Loucy (cell line): ENCODE measurements at regions not wholly inside any gene's neighbourhood (a gene's known extent, or its start where the extent isn't known, plus 50 kb on each side); places are given as distances from the start of the nearest gene placed in this dataset.

Source experiments
- H2AFZ ChIP-seq: fragments of 200-600 bp; sonication (generic); 2 replicates; pipeline ENCODE4 v1.6.0; 2016; ENCODE audit warnings: antibody characterized with exemption, mild to moderate bottlenecking, low read length, moderate library complexity
- H3F3A ChIP-seq: fragments of 200-600 bp; 2 replicates; pipeline ENCODE4 v1.6.0; 2016; ENCODE audit warnings: antibody characterized with exemption, low read depth, mild to moderate bottlenecking
- H3K27me3 ChIP-seq: fragments of 200-600 bp; sonication (generic); 2 replicates; pipeline ENCODE4 v1.6.1; 2014; ENCODE audit warnings: low read length, mild to moderate bottlenecking; ENCODE audit not compliant: insufficient read depth, poor library complexity, severe bottlenecking
- H3K36me3 ChIP-seq: fragments of 200-600 bp; sonication (generic); 2 replicates; pipeline ENCODE4 v1.6.1; 2016; ENCODE audit warnings: low read length; ENCODE audit not compliant: insufficient read depth
- H3K4me1 ChIP-seq: fragments of 200-600 bp; sonication (generic); 2 replicates; pipeline ENCODE4 v1.5.1; 2014; ENCODE audit warnings: low read length, mild to moderate bottlenecking; ENCODE audit not compliant: insufficient read depth, poor library complexity, severe bottlenecking
- H3K4me2 ChIP-seq: fragments of 200-600 bp; sonication (generic); 2 replicates; pipeline ENCODE4 v1.6.0; 2014; ENCODE audit warnings: antibody characterized with exemption, low read length, low read depth, mild to moderate bottlenecking; ENCODE audit not compliant: poor library complexity, severe bottlenecking
- H3K4me3 ChIP-seq: fragments of 200-600 bp; sonication (generic); 2 replicates; pipeline ENCODE4 v1.5.1; 2014; ENCODE audit warnings: low read length, mild to moderate bottlenecking, mixed read lengths; ENCODE audit not compliant: poor library complexity, severe bottlenecking
- H3K79me2 ChIP-seq: fragments of 200-600 bp; sonication (generic); 2 replicates; pipeline ENCODE4 v1.6.1; 2014; ENCODE audit warnings: low read length; ENCODE audit not compliant: insufficient read depth
- H3K9ac ChIP-seq: fragments of 200-600 bp; sonication (generic); 2 replicates; pipeline ENCODE4 v1.6.0; 2014; ENCODE audit warnings: mild to moderate bottlenecking, low read depth, low read length, moderate library complexity; ENCODE audit not compliant: poor library complexity, severe bottlenecking
- H3K9me2 ChIP-seq: fragments of 200-600 bp; sonication (generic); replicated peaks from 2 replicates; pipeline ENCODE4 v1.6.1; 2016; ENCODE audit warnings: low read depth, low read length, mixed read lengths
- H3K9me3 ChIP-seq: fragments of 200-600 bp; sonication (generic); 2 replicates; pipeline ENCODE4 v1.6.1; 2014; ENCODE audit warnings: mild to moderate bottlenecking, antibody characterized with exemption, low read length, low read depth; ENCODE audit not compliant: insufficient read depth
- H4K20me1 ChIP-seq: fragments of 200-600 bp; sonication (generic); 2 replicates; pipeline ENCODE4 v1.6.0; 2014; ENCODE audit warnings: antibody characterized with exemption, low read length, mild to moderate bottlenecking; ENCODE audit not compliant: insufficient read depth, poor library complexity, severe bottlenecking
- EZH2phosphoT487 ChIP-seq: fragments of 200-600 bp; IDR thresholded peaks from 2 replicates; pipeline ENCODE4 v1.6.1; 2018; ENCODE audit warnings: antibody characterized with exemption, mild to moderate bottlenecking, moderate library complexity, borderline replicate concordance
- TF ChIP-seq, protein P1 (sequence below): fragments of 200-600 bp; sonication (generic); conservative IDR thresholded peaks from 2 replicates; pipeline ENCODE4 v1.5.1; 2014; ENCODE audit warnings: mild to moderate bottlenecking, antibody characterized with exemption, low read length

DNA sequence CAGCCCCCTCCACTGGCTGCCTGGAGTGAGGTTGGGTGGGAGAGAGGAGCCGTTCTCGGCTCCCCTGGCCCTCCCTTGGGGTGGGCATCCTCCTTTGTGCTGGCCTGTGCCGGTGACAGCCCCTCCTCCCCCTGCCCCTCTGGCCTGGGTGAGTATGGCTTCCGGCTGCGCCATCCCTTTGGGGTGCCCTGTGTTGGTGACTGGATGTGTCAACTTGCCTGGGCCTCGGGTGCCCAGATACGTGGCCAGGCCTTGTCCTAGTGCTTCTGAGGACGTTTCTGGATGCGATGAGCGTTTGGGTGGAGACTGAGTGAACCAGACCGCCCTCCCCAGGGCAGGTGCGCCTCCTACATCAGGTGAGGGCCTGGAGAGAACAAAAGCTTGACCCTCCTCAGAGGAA is 59.7 kb downstream of the PLXNA1 start:
- Histone ChIP-seq H4K20me1 (no peaks in the 10 kb centered on the region), H3K4me3 (no peak overlapping the region), H3K4me2 (no peak overlapping the region), H3K79me2 (no peaks in the 10 kb centered on the region), H3K9me2 (no peaks in the 10 kb centered on the region), H3K27me3 (no peaks in the 10 kb centered on the region), H3F3A (no peaks in the 10 kb centered on the region), H3K9me3 (no peaks in the 10 kb centered on the region), H2AFZ (no peak overlapping the region), H3K36me3 (no peaks in the 10 kb centered on the region), H3K9ac (no peak overlapping the region), H3K4me1 (no peaks in the 10 kb centered on the region)
- TF ChIP-seq, protein P1, sequence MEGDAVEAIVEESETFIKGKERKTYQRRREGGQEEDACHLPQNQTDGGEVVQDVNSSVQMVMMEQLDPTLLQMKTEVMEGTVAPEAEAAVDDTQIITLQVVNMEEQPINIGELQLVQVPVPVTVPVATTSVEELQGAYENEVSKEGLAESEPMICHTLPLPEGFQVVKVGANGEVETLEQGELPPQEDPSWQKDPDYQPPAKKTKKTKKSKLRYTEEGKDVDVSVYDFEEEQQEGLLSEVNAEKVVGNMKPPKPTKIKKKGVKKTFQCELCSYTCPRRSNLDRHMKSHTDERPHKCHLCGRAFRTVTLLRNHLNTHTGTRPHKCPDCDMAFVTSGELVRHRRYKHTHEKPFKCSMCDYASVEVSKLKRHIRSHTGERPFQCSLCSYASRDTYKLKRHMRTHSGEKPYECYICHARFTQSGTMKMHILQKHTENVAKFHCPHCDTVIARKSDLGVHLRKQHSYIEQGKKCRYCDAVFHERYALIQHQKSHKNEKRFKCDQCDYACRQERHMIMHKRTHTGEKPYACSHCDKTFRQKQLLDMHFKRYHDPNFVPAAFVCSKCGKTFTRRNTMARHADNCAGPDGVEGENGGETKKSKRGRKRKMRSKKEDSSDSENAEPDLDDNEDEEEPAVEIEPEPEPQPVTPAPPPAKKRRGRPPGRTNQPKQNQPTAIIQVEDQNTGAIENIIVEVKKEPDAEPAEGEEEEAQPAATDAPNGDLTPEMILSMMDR: no peak
- no peak for TF ChIP-seq EZH2phosphoT487

DNA sequence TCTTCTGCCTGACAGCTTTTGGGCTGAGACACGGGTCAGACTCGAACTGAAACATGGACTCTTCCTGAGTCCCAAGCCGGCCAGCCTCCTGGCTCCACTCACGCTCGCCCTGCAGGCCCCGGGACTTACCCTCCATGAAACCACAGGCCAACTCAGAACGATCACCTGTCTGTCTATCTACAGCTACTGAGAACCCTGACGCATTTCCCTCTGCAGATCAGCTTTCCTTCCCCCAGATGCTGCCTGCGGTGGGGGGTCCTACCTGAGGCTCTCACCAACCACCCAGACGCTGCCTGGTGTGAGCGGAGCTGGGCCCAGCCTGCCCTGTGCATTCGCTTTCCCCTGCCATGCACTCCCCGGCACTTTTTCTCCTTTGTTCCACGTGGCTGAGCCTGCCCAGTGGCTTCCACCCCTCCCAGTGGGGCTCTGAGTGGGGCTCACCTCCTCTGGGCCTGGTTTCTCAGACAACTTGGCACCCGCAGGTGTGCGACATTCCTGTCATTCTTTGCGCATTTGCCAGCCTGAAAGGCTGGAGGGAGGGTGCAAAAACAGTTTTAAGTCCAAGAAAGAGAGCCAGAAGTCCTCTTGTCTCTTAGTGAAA is 60.2 kb downstream of the PLXNA1 start:
- H3K9ac ChIP-seq: no peak overlapping the region
- no peaks in the 10 kb centered on the region for H4K20me1 ChIP-seq

DNA sequence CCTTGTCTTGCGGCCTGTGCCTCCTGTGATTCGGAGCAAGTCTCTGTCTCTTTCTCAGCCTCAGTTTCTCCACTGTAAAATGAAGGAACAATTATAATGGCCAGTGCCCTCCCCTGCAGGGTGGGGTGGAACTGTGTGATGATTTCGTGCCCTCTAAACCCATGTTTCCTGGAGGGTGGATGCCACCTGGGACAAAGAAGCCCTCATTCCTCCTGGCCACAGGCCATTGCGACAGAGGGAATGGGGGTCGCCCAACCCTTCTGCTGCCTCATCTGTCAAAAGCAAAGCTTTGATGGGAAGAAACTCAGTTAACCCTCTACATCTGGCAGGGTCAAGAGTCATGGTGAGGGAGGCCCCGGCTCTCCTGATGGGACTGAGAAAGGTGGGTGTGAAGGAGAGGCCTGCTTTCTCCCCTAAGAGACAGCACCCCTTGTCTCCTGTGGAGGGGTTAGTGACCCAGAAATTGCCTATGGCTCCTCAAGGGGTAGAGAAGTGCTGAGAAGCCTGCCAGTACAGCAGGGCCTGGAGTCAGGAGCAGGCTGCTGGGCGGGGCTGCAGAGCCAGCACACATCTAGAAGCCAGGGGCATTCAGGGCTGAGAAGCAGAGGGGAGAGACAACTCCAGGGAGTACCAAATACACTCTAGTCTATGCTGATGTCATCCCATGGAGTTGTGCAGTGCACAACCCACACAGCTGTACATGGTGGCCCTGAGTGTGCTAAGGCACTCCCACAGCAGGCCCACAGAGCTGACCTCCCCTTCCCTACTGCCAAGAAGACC is 61.0 kb downstream of the PLXNA1 start:
- no peaks in the 10 kb centered on the region for H3K79me2 ChIP-seq
- no peaks in the 10 kb centered on the region for H3K4me1 ChIP-seq
- no peaks in the 10 kb centered on the region for H3K9me3 ChIP-seq
- H3K27me3 ChIP-seq: no peaks in the 10 kb centered on the region
- no peak overlapping the region for H3K4me3 ChIP-seq
- no peak overlapping the region for H2AFZ ChIP-seq
- H3K9me2 ChIP-seq: no peaks in the 10 kb centered on the region
- H3K36me3 ChIP-seq: no peaks in the 10 kb centered on the region
- TF ChIP-seq EZH2phosphoT487: no peak
- TF ChIP-seq, protein P1: no peak
- H3K4me2 ChIP-seq: no peak overlapping the region
- H4K20me1 ChIP-seq: no peaks in the 10 kb centered on the region
- no peak overlapping the region for H3K9ac ChIP-seq
- H3F3A ChIP-seq: no peaks in the 10 kb centered on the region

More for the DNA sequence above, 60.2 kb downstream of the PLXNA1 start:
- Histone ChIP-seq H3K9me3 (no peaks in the 10 kb centered on the region), H3K4me1 (no peaks in the 10 kb centered on the region), H3K79me2 (no peaks in the 10 kb centered on the region), H3K4me3 (no peak overlapping the region), H3K27me3 (no peaks in the 10 kb centered on the region), H3K4me2 (no peak overlapping the region), H3K36me3 (no peaks in the 10 kb centered on the region), H2AFZ (no peak overlapping the region), H3K9me2 (no peaks in the 10 kb centered on the region), H3F3A (no peaks in the 10 kb centered on the region)
- no peak for TF ChIP-seq EZH2phosphoT487
- TF ChIP-seq, protein P1: no peak
